GM10248 (cell line): ENCODE measurements at regions not wholly inside any gene's neighbourhood (a gene's known extent, or its start where the extent isn't known, plus 50 kb on each side); places are given as distances from the start of the nearest gene placed in this dataset.
"Not testable (repeated sequence)": the region's sequence is repeated elsewhere in the genome, so short reads cannot be mapped to it uniquely, and the experiment has no call there.

ENCODE experiments used
- CTCF ChIA-PET: fragments of 300-600 bp; sonication (Branson Sonifier 250); formaldehyde crosslinking; extraction: SDS; loops from one replicate; lab custom pipeline; 2021; ENCODE audit warnings: antibody characterized with exemption; lab: Yijun Ruan, JAX
- POLR2A ChIA-PET: fragments of 350-650 bp; sonication (Branson Sonifier 250); formaldehyde crosslinking; extraction: SDS; loops from one replicate; lab custom pipeline; 2020; ENCODE audit warnings: antibody characterized with exemption; lab: Yijun Ruan, JAX
- DNase-seq: peaks from one replicate; pipeline ENCODE4 v3.0.0; 2012; ENCODE audit errors: extremely low spot score
- TF ChIP-seq, protein P1 (sequence below): IDR thresholded peaks from 2 replicates; pipeline ENCODE4 v1.5.1; 2012; ENCODE audit warnings: mild to moderate bottlenecking, low read depth; ENCODE audit errors: extremely low read depth, missing control alignments, control extremely low read depth

DNA sequence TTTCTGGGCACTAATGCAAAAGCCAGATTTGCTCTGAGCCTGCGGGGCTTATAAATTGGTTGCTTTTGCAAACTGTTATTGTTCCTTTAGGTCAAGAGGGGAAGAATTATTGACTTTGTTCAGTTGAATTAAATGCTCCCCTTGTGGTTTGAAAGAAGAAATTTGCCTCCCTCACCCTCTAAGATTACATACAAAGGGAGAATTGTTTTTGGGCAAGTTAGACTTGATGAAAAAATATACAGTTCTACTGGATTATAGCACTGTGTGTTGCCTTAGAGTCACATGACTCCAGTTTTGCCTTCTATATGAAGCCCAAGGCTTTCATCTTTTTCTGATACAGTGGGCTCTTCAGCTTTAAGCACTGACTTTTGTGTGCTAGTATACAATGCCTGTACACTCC, 1265.8 kb upstream of the LRRTM3 start:
- no peak for DNase-seq
- TF ChIP-seq, protein P1, sequence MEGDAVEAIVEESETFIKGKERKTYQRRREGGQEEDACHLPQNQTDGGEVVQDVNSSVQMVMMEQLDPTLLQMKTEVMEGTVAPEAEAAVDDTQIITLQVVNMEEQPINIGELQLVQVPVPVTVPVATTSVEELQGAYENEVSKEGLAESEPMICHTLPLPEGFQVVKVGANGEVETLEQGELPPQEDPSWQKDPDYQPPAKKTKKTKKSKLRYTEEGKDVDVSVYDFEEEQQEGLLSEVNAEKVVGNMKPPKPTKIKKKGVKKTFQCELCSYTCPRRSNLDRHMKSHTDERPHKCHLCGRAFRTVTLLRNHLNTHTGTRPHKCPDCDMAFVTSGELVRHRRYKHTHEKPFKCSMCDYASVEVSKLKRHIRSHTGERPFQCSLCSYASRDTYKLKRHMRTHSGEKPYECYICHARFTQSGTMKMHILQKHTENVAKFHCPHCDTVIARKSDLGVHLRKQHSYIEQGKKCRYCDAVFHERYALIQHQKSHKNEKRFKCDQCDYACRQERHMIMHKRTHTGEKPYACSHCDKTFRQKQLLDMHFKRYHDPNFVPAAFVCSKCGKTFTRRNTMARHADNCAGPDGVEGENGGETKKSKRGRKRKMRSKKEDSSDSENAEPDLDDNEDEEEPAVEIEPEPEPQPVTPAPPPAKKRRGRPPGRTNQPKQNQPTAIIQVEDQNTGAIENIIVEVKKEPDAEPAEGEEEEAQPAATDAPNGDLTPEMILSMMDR, result no peak
- POLR2A ChIA-PET, result no interaction called here
- CTCF ChIA-PET, result interaction anchor here (1.5 kb wide), 1 partner anchor 9 kb away, joined by 5 read pairs; no protein-coding TSS in a partner anchor

DNA sequence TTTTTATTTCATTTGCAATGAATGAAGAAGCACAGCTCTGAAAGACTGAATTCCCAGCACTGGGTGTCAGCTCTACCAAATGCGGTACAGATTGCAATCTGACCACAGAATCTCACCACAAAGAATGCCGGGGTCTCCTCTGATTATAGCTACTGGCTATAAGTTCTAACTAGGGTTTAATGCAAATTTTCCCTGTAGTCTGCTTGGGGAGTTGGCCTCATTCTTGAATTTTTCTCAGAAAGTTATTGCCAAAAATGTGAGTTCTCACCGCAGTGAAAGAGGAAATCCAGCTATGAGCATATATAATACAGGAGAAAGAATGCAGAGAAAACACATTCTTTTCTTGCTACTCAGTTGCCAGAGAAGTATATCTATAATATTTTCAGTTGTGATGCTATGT, 1255.7 kb upstream of the LRRTM3 start:
- ChIA-PET CTCF (interaction anchor here (1.1 to 1.9 kb wide), 4 partner anchors 10 to 31 kb away, joined by 3 to 5 read pairs (median 4); no protein-coding TSS in a partner anchor), POLR2A (no interaction called here)
- TF ChIP-seq, protein P1, result no peak
- DNase-seq, result no peak

DNA sequence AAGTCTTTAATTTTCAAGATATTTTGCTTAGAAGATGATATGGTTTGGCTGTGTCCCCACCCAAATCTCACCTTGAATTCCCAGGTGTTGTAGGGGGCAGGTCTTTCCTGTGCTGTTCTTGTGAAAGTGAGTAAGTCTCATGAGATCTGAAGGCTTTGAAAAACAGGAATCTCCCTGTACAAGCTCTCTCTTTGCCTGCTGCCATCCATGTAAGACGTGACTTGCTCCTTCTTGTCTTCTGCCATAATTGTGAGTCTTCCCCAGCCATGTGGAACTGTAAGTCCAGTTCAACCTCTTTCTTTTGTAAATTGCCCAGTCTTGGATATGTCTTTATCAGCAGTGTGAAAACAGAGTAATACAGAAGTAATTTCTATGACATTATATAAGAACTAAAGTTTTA, 1255.2 kb upstream of the LRRTM3 start:
- CTCF ChIA-PET, result not testable (repeated sequence)

DNA sequence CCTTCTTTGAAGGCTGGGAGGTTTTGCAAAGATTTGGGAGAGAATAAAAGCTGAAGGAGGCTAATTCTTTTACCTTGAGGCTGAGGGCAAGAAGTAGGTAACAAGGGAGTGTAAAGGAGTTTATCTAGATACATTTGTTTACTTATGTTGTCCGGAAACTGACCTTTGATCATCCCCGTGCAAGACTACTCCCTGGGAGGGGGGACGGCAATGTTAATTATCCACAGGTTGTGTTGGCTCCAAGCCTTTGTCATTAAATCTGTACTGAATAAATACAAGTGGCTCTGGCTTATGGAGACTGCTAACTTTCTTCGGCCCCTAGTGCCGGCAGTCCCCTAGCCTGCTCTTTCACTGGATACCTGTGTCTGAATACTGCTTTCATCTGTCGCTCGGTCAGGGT, 1250.6 kb upstream of the LRRTM3 start:
- DNase-seq, result no peak
- POLR2A ChIA-PET, result no interaction called here
- TF ChIP-seq, protein P1, result no peak
- CTCF ChIA-PET, result no interaction called here

More for the DNA sequence above, 1255.2 kb upstream of the LRRTM3 start:
- POLR2A ChIA-PET, DNase-seq: not testable (repeated sequence)

DNA sequence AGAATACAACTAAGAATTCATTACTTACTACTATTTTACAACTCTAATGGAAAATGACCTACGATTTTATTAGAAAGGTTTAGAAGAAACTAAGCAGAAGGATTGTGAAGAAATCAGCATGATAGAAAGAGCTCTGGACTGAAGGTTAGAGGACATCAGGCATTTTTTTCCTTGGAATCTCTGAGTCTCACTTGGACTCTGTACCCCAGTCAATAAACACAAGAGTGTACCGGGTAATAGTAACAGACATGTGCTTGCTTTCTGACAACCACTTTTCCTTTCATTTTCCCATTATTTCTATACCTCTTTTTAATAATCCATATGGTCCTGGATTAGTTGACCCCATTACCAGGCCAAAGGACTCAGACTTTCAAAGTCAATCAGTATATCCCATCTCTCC, 1240.9 kb upstream of the LRRTM3 start:
- POLR2A ChIA-PET, result no interaction called here
- TF ChIP-seq, protein P1, result no peak
- no peak for DNase-seq
- CTCF ChIA-PET, result no interaction called here

DNA sequence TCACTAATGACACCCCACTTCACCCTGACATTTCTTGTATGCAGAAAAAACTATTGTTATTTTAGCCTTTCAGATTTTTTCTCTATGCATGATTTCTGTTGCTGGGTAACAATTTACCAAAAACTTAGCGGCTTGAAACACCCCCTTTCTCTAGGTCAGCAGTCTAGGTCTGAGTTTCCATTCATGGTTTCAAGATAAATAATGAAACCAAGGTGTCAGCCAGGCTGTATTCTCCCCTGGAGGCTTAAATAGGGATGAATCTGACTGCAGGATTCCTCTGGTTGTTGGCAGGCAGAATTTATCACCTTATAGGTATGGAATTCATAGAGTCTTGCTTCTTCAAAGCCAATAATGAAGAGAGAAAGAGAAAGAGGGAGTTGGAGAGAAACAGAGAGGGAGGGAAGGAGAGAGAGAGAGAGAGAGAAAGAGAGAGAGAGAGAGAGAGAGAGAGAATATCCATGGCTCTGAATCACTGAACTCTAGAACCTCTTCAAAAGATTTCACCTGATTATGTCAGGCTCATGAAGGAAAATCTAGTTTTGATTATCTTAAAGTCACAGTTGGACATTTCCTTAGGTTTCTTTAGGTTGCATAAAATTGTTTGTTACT, 1224.6 kb upstream of the LRRTM3 start:
- TF ChIP-seq, protein P1, result no peak
- CTCF ChIA-PET, result no interaction called here
- POLR2A ChIA-PET, result no interaction called here
- no peak for DNase-seq

DNA sequence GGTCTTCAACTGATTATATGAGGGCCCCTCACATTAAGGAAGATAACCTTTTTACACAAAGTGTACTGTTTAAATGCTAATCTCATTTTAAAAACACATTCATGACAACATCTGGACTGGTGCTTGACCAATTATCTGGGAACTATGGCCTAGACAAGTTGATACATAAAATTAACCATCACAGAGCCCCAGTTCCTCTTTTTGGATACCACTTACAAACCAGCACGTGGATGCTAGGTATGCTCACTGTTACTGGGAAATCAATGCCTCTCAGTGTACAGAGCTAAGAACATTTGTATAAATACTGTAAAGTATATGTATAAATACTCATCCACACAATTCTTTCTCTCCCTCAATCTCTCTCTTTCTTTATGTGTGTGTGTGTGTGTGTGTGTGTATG, 1217.8 kb upstream of the LRRTM3 start:
- ChIA-PET CTCF (no interaction called here), POLR2A (no interaction called here)
- DNase-seq, result no peak
- TF ChIP-seq, protein P1, result no peak
